ENCODE measurements at regions not wholly inside any gene's neighbourhood (a gene's known extent, or its start where the extent isn't known, plus 50 kb on each side); places are given as distances from the start of the nearest gene placed in this dataset.

DNA sequence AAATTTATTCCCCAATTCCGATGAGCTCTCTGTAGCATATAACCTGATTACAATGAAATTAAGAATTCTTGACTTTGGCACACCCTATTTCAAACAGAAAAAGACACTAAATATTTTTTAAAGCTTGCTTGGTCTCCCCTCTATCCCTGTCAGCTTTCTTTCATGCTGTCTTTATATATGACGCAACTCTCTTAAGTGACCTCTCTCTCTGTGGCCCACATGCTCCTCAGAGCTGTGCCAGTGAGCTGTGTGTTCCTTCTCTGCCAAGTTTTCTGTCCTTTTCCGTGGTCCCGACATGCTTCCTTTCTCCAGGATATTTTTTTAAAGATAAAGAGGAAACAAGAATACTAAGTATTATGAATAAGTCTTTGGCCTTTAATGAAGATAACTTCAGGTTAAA lies 484.0 kb downstream of the ETNK1 start:
- TF ChIP-seq CTCF (conservative IDR thresholded peaks at IDR 0.05; ENCODE audit: low read depth in 2 of 2) (no peak), REST (IDR thresholded peaks at IDR 0.05; ENCODE audit: unreplicated experiment) (no peak), EZH2phosphoT487 (IDR thresholded peaks at IDR 0.05; ENCODE audit: unreplicated experiment) (no peak), EZH2 (IDR thresholded peaks at IDR 0.05; ENCODE audit: low read depth, unreplicated experiment) (no peak), POLR2AphosphoS5 (IDR thresholded peaks at IDR 0.05; ENCODE audit: low read depth) (no peak), STAT1 (IDR thresholded peaks at IDR 0.05; ENCODE audit: unreplicated experiment) (no peak), CREB1 (CRISPR knock-in tag; IDR thresholded peaks at IDR 0.05; ENCODE audit: low read depth) (no peak)

Data from GM23338 (cell line).